GM12878 (cell line): ENCODE measurements at regions not wholly inside any gene's neighbourhood (a gene's known extent, or its start where the extent isn't known, plus 50 kb on each side); places are given as distances from the start of the nearest gene placed in this dataset.

Experiments used
- MAX ChIP-seq: IDR thresholded peaks from 2 replicates; pipeline ENCODE4 v1.6.1; 2012; ENCODE audit warnings: low read depth, low read length, improper control_type of control experiment
- TBL1XR1 ChIP-seq: IDR thresholded peaks from 2 replicates; pipeline ENCODE4 v1.6.1; 2012; ENCODE audit warnings: low read depth, low read length, improper control_type of control experiment

GRCh38 chr2:201966691-201967438 is 66.8 kb upstream of the FZD7 start:
- TF ChIP-seq MAX, result no peak
- no peak for TF ChIP-seq TBL1XR1
